NCI-H748 treated with DMSO at 0.1 percent for 48 hours (cell line): ENCODE measurements at regions not wholly inside any gene's neighbourhood (a gene's known extent, or its start where the extent isn't known, plus 50 kb on each side); places are given as distances from the start of the nearest gene placed in this dataset.
"Not testable (repeated sequence)": the region's sequence is repeated elsewhere in the genome, so short reads cannot be mapped to it uniquely, and the experiment has no call there.

ENCODE experiments used
- DNase-seq: peaks from one replicate; lab custom pipeline; 2025; lab: John Stamatoyannopoulos, UW

DNA sequence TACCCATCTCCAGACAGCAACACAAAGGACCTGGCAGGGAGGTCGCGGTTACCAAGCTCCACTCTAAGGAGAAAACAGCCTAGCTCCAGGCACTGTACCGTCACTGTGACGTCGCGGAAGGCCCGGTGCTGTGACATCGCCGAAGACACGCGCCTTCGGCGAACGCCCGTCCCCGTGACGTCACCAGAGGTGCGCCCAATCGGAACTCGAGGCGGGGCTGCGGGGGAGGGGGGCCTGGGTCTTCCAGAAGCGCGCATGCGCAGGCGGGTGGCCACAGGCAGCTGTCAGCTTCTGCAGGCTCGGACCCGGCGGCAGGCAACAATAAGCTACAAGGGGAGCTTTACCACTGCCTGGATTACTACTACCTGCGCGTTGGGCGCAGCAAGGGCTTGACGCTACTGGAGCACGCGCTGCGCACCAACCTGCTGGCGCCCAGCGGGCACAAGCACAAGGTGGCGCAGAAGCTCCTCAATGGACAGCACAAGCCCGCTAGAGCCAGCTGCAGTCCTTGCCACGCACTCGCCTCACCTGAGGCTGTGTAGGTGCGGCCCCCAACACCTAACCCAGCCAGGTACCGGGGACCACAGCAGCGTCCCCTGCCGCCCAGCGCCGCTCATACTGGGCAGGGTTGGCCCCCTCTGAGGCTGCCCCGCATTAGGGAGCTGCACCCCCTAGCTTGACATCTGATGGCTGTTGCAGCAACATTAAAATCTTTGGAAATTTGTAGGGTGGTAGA is 208.4 kb downstream of the TPST1 start:
- DNase-seq: peak; percentile 84

DNA sequence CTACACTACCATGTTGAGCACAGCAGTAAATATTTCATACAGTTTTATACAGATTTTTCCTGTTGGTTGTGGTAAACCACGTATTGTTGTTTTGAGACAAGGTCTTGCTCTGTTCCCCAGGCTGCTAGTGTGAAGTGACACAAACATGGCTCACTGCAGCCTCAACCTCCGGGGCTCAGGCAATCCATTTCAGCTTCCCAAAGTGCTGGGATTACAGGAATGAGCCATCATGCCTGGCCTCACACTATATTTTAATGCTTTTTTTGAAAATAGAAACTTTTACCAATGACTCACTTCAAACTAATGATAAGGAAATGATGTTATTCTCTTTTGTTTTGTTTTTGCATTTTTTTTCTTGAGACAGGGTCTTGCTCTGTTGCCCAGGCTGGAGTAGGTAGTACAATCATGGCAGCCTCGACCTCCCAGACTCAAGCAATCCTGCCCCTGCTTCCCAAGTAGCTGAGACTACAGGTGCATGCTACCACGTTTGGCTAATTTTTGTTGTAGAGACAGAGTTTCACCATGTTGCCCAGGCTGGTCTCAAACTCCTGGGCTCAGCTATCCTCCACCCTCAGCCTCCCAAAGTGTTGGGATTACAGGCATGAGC is 210.6 kb downstream of the TPST1 start:
- no peak for DNase-seq

- no peak for DNase-seq
These were observed 210.1 kb upstream of the KCTD7 start for GRCh38 chr7:66418537-66418936.

GRCh38 chr7:66419210-66419609 is 209.5 kb upstream of the KCTD7 start:
- no peak for DNase-seq

- no peak for DNase-seq
These were observed 206.7 kb upstream of the KCTD7 start for GRCh38 chr7:66421830-66422475.

GRCh38 chr7:66423729-66424128 is 205.0 kb upstream of the KCTD7 start:
- no peak for DNase-seq

GRCh38 chr7:66426332-66426731 is 202.3 kb upstream of the KCTD7 start:
- DNase-seq: no peak

- no peak for DNase-seq
These were observed 201.7 kb upstream of the KCTD7 start for GRCh38 chr7:66426996-66427395.

- no peak for DNase-seq
These were observed 200.7 kb upstream of the KCTD7 start for GRCh38 chr7:66427956-66428355.

DNA sequence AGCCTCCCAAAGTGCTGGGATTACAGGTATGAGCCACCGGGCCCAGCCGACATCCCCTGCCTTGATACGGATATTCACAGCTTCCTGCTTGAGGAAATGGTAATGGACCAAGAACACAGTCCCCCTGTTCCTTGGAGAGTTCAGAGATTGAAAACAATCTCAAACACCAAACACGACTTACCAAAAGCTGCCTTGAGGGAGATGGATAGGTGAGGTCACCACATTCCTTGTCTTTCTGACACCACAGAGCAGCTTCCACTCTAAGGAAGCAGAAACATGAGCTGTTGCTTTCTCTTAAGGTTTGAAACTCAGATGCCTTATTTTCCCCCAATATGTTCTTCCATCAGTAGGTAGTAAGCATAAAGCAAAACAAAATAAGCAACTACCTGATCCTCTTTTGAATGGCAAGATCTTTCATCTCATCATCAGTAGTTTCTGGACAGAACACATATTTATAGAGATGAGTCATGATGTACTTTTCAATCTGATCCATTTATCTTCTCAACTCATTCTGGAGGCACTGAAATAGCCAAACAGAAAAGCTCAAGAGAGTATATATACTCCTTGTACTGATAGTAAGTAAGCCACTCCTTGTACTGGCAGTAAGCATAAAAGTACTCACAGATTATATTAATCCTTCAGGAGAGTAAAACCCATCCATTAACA is 199.1 kb upstream of the KCTD7 start:
- DNase-seq: no peak

- no peak for DNase-seq
These were observed 198.5 kb upstream of the KCTD7 start for GRCh38 chr7:66430164-66430545.

DNA sequence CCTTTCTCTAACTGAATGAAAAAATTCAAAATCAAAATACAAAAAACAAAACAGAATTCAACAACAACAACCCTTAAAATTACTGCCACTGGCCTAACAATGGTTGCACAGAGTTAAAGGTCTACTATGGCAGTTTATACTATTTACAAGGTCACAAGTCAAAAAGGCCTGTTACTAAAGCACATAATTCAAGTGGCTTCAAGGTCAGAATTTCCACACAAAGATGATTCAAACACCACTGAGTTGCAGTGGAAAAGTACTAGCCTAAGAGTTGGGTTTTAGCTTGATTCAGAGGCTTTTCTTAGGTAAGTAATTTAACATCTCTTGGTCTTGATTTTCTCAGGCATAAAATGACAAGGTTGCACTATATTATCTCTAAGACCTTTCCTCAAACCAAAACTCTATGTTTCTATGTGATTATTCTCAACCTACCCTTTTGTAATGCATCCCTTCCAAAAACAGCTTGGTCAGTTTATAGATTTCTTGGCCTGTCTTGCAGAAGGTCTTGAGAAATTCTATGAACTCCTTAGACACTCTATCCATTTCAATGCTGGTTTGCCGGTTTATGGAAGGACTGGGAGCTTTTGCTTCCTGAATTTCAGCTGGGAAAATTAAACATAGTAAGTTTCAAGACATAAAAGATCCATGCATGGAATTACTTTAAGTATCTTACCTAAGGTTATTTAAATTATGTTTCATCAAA is 189.8 kb upstream of the KCTD7 start:
- DNase-seq: not testable (repeated sequence)

DNA sequence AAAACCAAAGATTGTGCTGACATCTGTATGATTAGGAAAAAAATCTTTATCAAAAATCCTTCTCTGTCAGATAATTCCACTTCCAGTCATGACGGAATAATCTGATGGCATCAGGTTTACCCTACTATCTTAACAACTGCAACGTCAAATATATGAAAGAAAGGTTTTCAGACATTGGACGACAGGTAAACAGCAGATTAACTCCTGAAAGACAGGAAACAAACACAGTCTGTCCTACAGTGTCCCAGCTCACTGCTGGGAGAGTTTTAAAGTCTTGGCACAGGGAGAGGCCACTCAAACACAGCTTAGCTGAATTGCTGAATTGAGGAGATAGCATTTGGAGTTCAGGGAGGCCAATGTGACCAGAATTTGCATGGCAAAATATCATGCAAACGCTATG is 186.3 kb upstream of the KCTD7 start:
- DNase-seq: no peak

DNA sequence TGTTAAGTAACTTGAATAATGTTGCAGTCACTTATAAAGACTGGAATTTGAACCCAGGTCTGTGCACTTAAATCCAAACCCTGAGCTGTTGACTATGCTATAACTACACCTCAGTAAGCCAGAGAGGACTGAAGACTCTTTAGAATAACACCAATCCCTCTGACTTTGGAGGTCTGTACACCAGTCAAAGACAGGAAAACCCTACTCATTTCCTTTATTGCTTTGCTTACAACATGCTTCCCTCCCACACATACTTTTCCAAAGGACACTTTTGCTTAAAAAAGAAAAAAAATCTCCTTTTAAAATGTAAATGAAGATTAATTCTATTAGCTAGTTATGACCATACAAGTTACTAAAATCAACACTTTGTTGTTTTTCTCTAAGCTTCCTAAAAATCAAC is 184.7 kb upstream of the KCTD7 start:
- DNase-seq: no peak

DNA sequence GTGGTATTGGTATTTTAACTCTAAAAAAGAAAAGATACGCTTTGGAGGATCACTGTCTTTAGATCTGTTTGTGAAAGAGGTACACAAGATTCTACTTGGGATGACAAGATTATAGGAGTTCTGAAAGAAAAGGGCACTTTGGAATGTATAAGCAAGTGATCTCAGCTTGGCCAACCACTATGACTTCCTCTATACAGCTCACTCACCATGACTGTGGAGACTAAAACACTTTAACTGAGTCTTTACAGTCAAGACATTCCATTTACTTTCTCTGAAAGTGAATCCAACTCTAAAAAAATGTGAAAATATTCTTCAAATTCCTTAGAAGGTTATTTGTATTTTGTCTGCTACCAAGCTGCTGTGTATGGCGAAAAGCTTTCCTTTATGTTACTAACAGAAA is 181.7 kb upstream of the KCTD7 start:
- not testable (repeated sequence) for DNase-seq

GRCh38 chr7:66450814-66451213 is 177.9 kb upstream of the KCTD7 start:
- DNase-seq: not testable (repeated sequence)

GRCh38 chr7:66451713-66452112 is 177.0 kb upstream of the KCTD7 start:
- not testable (repeated sequence) for DNase-seq

- DNase-seq: no peak
These were observed 176.5 kb upstream of the KCTD7 start for GRCh38 chr7:66452165-66452564.

- no peak for DNase-seq
These were observed 175.3 kb upstream of the KCTD7 start for GRCh38 chr7:66453340-66453739.

GRCh38 chr7:66454600-66455225 is 174.0 kb upstream of the KCTD7 start:
- DNase-seq: no peak

GRCh38 chr7:66455432-66455831 is 173.2 kb upstream of the KCTD7 start:
- not testable (repeated sequence) for DNase-seq

- not testable (repeated sequence) for DNase-seq
These were observed 172.2 kb upstream of the KCTD7 start for GRCh38 chr7:66456431-66456830.
